Fibroblast of the conjunctiva (primary cell): ENCODE measurements at regions not wholly inside any gene's neighbourhood (a gene's known extent, or its start where the extent isn't known, plus 50 kb on each side); places are given as distances from the start of the nearest gene placed in this dataset.

Experiments used
- DNase-seq: peaks from one replicate; pipeline ENCODE4 v3.0.0-alpha.2; 2010; ENCODE audit warnings: low read depth

DNA sequence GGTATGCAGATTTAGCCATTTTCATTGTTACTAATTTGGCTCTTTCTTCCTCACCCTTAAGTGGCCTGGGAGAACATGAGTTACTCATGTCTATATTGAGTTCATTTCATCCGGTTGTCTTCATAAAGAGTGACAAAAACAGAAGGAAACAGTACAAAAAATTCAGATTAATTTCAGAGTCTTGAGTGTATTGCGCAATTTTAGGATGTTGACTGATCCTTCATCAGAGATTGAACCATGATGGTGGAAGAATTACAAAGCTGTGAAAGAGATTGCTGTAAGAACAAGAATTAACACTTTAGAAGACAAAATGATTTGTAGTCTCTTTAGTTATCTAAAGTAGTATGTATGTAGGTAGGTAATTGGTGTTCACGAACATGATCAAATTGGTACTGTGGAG lies 194.0 kb upstream of the PPP1R3A start:
- DNase-seq, result no peak

- no peak for DNase-seq
Observed at GRCh38 chr7:114110666-114111065, 191.9 kb upstream of the PPP1R3A start.

- DNase-seq, result no peak
Observed at GRCh38 chr7:114109721-114110120, 190.9 kb upstream of the PPP1R3A start.

DNA sequence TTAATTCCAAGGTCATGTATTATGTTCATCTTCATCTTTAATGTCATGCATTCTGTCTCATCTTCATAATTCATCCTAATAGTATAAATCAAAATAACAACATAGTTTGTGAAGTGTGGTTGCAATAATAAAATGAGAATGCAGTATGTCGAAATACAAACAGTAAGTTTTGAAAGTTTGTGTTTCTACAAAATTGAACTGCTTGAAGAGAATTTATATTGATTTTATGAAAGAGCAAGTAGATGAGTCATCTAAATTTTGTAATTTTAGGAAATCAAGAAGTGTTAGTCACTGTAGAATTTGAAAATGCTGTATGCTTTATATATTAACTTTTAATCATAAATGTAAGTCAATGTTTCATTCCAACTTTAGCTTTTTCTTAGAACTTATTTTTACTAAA lies 190.5 kb upstream of the PPP1R3A start:
- no peak for DNase-seq

DNA sequence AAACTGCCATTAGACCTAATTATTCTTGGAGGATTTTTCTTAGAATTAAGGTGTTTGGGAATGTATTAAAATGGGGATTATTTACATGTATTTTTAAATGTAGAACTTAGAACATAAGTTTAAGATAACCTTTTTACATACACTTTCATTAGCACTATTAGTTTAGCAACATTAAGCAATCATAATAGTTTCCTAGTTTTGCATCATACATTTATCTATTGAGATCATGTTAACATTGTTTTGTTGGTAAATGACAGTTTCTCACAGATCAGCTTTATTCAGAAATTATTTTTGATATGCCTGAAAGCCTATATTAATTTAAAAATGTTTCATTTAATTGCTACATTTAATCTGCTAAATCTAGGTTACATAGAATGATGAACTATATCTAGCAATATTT lies 189.7 kb upstream of the PPP1R3A start:
- DNase-seq, result no peak

DNA sequence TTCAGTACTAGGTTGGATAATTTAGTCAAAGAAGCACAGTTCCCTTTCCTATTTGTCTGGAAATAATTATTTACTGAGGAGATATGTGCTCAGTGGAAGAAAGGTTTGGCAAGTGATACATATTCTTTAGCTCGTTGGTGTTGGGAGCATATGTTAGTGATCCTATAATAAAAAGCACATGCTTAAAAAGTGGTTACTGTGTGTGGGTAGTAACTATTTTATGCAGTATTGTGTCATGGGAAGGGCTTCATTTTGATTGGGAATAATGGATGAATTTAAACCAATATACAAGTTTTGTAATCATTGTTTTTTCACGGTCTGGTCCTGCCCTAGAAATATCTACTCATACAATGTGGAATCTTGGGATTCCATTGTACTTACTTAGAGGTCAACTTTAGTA lies 188.7 kb upstream of the PPP1R3A start:
- DNase-seq, result peak; percentile 77

GRCh38 chr7:114104035-114104434 lies 185.2 kb upstream of the PPP1R3A start:
- no peak for DNase-seq

DNA sequence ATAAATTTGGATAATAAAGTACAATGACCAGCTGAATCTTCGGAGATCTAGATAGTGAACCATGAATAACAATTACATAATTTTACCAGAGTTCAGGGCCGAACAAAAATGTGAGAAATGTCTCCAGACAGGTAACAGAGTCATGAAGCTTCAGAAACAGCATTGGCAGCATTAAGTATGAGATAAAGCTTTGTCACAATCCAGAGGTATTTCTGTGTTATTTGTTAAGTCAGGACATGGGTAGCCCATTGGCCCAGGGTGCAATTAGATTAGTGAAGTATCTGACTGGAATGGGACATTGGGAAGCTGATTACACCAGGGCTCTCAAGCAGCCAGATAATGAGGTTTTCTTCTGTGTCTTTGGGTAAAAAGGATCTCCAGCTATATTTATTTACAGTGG lies 184.2 kb upstream of the PPP1R3A start:
- no peak for DNase-seq

GRCh38 chr7:114102131-114102530 lies 183.3 kb upstream of the PPP1R3A start:
- DNase-seq, result no peak

DNA sequence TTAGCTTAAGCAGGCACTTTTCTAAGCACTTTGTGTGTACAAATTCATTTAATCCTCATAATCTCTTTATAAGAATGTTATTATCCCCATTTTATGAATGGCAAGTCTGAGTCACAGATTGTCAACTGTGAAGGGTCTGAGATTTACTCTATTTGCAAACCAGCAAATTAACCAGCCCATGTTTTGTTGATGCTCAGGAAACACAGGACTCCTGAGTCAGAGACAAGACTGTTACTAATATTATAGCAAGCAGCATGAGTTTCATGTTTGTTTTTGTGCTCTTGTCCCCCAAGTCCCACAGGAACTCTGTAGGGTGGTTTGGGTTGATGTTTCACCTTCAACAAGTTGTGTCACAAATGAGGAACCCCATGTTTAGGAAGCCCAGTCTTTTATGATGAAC lies 182.0 kb upstream of the PPP1R3A start:
- no peak for DNase-seq

DNA sequence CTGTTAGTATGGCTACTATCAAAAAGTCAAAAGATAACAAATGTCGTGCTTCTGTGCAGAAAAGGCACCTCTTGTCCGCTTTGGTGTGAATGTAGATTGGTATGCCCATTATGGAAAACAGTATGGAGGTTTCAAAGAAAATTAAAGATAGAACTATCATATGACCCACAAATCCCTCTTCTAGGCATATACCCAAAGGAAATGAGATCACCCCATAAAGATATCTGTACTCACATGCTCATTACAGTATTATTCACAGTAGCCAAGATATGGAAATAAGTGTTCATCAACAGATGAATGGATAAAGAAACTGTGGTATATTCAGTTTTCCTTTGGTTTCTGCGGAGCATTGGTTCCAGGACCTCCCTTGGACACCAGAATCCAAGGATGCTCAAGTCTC lies 180.5 kb upstream of the PPP1R3A start:
- no peak for DNase-seq

DNA sequence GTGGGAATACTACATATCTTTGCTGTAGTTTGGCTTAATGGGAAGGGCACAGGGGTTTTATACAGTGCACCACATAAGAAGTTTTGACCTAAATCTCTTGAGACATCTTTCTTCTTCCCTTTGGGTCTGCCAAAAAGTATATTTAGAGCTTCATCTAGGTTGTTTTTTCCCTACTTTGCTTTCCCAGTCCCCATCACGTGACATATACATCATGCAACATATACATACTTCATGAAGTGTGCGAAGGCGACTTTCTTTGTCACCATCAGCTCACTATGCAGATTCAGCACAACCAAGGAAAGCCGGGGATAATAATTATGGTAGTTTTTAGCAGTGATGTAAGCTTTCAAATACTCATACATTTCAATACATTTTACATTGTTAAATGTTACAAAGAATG lies 177.1 kb upstream of the PPP1R3A start:
- no peak for DNase-seq

GRCh38 chr7:114088470-114088940 lies 169.7 kb upstream of the PPP1R3A start:
- no peak for DNase-seq

GRCh38 chr7:114087653-114088469 lies 169.1 kb upstream of the PPP1R3A start:
- no peak for DNase-seq

GRCh38 chr7:114086914-114087652 lies 168.3 kb upstream of the PPP1R3A start:
- no peak for DNase-seq

- no peak for DNase-seq
Observed at GRCh38 chr7:114086537-114086913, 167.7 kb upstream of the PPP1R3A start.

- DNase-seq, result peak; percentile 96
Observed at GRCh38 chr7:114085592-114086501, 167.0 kb upstream of the PPP1R3A start.

DNA sequence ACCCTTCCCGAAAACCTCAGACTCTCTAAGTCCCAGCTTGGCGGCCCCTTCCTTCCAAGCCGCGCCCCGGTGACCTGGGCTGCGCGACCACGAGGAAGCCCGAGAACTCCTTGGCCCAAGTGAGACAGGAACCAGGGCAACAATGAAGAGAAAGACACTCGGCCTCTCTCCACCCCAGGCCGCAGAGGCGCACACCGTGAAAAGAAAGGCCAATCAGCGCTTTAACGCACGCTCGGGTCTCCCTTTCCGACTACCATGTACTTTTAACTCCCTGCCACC lies 166.4 kb upstream of the PPP1R3A start:
- no peak for DNase-seq

DNA sequence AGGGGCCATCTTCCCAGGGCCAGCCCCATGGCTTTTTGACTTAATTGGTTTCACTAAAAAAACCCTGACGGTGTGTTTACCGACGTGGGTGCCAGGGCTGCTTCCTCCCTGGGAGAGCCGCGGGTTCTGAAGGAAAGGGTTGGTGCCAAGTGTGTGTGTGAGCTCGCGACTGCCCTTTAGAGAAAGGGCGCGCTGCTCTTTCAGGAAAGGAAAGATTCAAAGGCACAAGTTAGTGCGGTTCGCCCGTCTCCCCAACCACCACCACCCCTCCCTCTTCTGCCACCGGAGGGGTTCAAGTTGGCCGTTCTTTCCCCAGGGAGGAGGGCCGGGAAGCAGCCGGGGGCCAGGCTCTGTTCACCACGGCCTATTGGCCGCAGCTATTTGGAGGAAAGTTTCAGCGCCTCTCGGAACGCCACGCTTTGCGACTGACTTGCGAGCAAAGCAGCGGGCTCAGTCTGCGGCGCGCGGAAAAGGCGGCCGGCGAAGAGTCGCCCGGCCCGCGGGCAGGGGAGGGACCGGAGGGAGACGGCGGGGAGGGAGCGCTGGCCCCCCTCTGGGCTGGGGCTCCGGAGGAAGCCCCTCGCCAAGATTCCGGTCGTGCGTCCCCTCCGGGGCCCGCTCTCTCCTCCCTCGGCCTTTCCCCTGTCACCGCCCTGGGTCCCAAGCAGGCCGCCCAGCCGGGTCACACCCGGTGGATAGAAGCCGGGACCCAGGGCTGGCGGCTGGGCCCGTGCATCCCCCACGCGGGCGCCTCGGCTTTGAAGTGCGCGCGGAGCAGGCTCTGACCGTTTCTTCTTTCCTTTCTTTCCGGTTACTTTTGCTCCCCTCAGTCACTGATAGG lies 165.9 kb upstream of the PPP1R3A start:
- no peak for DNase-seq

- no peak for DNase-seq
Observed at GRCh38 chr7:114084002-114084471, 165.2 kb upstream of the PPP1R3A start.

DNA sequence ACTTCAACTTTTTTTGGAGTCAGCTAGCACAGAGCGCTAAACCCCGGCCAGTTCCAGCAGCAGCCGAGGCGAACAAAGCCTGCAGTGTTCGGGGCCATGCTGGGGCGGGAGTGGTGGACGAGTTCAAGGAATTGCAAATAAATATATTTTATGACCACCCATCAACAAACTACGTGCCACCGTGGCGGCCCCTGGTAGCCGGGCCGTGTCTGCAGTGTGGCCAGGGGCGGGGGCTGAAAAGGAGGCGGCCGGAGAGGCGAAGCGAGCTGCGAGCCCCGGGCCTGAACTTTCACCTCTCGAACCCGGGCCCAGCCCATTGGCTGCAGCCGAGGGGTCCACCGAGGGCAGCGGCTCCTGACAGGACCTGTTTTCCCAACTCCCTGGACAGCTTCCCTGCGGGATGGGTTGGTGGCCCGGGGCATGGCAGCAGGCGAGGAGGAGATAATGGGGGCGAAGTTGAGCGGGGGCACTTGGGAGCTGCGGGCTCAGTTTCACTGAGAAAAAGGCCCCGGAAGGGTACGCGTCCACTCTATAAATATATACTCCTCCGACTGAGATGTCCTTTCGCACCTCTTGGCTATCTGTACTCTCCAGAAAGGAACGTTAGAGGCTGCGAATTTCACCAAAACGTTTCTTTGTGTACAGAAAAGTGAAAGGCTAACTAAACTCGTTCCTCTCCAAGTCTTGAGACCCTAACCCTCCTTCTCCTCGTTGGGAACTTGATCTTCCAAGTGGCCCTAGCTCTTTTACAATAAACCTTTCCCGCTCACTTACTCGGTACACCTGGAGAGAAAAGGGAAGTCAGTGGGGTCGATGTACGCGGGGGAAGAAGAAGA lies 164.6 kb upstream of the PPP1R3A start:
- DNase-seq, result no peak
